ENCODE measurements at regions not wholly inside any gene's neighbourhood (a gene's known extent, or its start where the extent isn't known, plus 50 kb on each side); places are given as distances from the start of the nearest gene placed in this dataset.

GRCh38 chr12:126210026-126210425 lies 1144.8 kb downstream of the AACS start:
- peaks cover 55% of the 10 kb centered on the region for H3K9me3 Mint-ChIP-seq (ENCODE audit: unreplicated experiment)
- no peaks in the 10 kb centered on the region for H3K36me3 Mint-ChIP-seq (ENCODE audit: unreplicated experiment)
- DNase-seq (ENCODE audit: extremely low spot score, unreplicated experiment), result no peak
- no peaks in the 10 kb centered on the region for H3K4me1 Mint-ChIP-seq (ENCODE audit: unreplicated experiment)
- no peaks in the 10 kb centered on the region for H3K27me3 Mint-ChIP-seq (ENCODE audit: unreplicated experiment)
- TF ChIP-seq CTCF (IDR thresholded peaks at IDR 0.05), result no peak
- no peak overlapping the region for H3K27ac Mint-ChIP-seq (ENCODE audit: unreplicated experiment)
- no peak overlapping the region for H3K4me3 Mint-ChIP-seq (ENCODE audit: unreplicated experiment)

GRCh38 chr12:126210448-126210847 lies 1145.2 kb downstream of the AACS start:
- Mint-ChIP-seq H3K4me1 (ENCODE audit: unreplicated experiment) (no peaks in the 10 kb centered on the region), H3K4me3 (ENCODE audit: unreplicated experiment) (no peak overlapping the region), H3K27ac (ENCODE audit: unreplicated experiment) (no peak overlapping the region), H3K27me3 (ENCODE audit: unreplicated experiment) (no peaks in the 10 kb centered on the region), H3K9me3 (ENCODE audit: unreplicated experiment) (peaks cover 55% of the 10 kb centered on the region), H3K36me3 (ENCODE audit: unreplicated experiment) (no peaks in the 10 kb centered on the region)
- no peak for DNase-seq (ENCODE audit: extremely low spot score, unreplicated experiment)
- no peak for TF ChIP-seq CTCF (IDR thresholded peaks at IDR 0.05)

GRCh38 chr12:126212824-126213223 lies 1147.6 kb downstream of the AACS start:
- H3K27ac Mint-ChIP-seq (ENCODE audit: unreplicated experiment), result no peak overlapping the region
- peaks cover 38% of the 10 kb centered on the region for H3K9me3 Mint-ChIP-seq (ENCODE audit: unreplicated experiment)
- no peak for TF ChIP-seq CTCF (IDR thresholded peaks at IDR 0.05)
- H3K36me3 Mint-ChIP-seq (ENCODE audit: unreplicated experiment), result no peaks in the 10 kb centered on the region
- no peak overlapping the region for H3K4me3 Mint-ChIP-seq (ENCODE audit: unreplicated experiment)
- H3K27me3 Mint-ChIP-seq (ENCODE audit: unreplicated experiment), result no peaks in the 10 kb centered on the region
- no peak for DNase-seq (ENCODE audit: extremely low spot score, unreplicated experiment)
- H3K4me1 Mint-ChIP-seq (ENCODE audit: unreplicated experiment), result no peaks in the 10 kb centered on the region

GRCh38 chr12:126218697-126219096 lies 1153.5 kb downstream of the AACS start:
- peaks cover 39% of the 10 kb centered on the region for H3K9me3 Mint-ChIP-seq (ENCODE audit: unreplicated experiment)
- no peak for TF ChIP-seq CTCF (IDR thresholded peaks at IDR 0.05)
- H3K4me3 Mint-ChIP-seq (ENCODE audit: unreplicated experiment), result no peak overlapping the region
- H3K4me1 Mint-ChIP-seq (ENCODE audit: unreplicated experiment), result no peaks in the 10 kb centered on the region
- no peaks in the 10 kb centered on the region for H3K27me3 Mint-ChIP-seq (ENCODE audit: unreplicated experiment)
- H3K27ac Mint-ChIP-seq (ENCODE audit: unreplicated experiment), result no peak overlapping the region
- H3K36me3 Mint-ChIP-seq (ENCODE audit: unreplicated experiment), result no peaks in the 10 kb centered on the region
- no peak for DNase-seq (ENCODE audit: extremely low spot score, unreplicated experiment)

- Mint-ChIP-seq H3K4me1 (ENCODE audit: unreplicated experiment) (no peaks in the 10 kb centered on the region), H3K27me3 (ENCODE audit: unreplicated experiment) (no peaks in the 10 kb centered on the region), H3K9me3 (ENCODE audit: unreplicated experiment) (peaks cover 36% of the 10 kb centered on the region)
Measured at GRCh38 chr12:126219139-126219538, 1153.9 kb downstream of the AACS start.

More at GRCh38 chr12:126219139-126219538, 1153.9 kb downstream of the AACS start:
- Mint-ChIP-seq H3K4me3 (ENCODE audit: unreplicated experiment) (no peak overlapping the region), H3K27ac (ENCODE audit: unreplicated experiment) (no peak overlapping the region), H3K36me3 (ENCODE audit: unreplicated experiment) (no peaks in the 10 kb centered on the region)
- DNase-seq (ENCODE audit: extremely low spot score, unreplicated experiment), result no peak
- no peak for TF ChIP-seq CTCF (IDR thresholded peaks at IDR 0.05)

Data from osteocyte (in vitro differentiated cells).